ENCODE measurements at regions not wholly inside any gene's neighbourhood (a gene's known extent, or its start where the extent isn't known, plus 50 kb on each side); places are given as distances from the start of the nearest gene placed in this dataset.
"Not testable (repeated sequence)": the region's sequence is repeated elsewhere in the genome, so short reads cannot be mapped to it uniquely, and the experiment has no call there.

- TF ChIP-seq CTCF, POLR2A (IDR thresholded peaks at IDR 0.05): not testable (repeated sequence)
Observed at GRCh38 chr7:51386184-51386583, 69.6 kb upstream of the COBL start.

Measured in lower leg skin (tissue), 3 donors.